Prostate gland (tissue), 2 donors: ENCODE measurements at regions not wholly inside any gene's neighbourhood (a gene's known extent, or its start where the extent isn't known, plus 50 kb on each side); places are given as distances from the start of the nearest gene placed in this dataset.

Experiments used
- POLR2AphosphoS5 ChIP-seq: sonication (generic); formaldehyde crosslinking; IDR thresholded peaks from one replicate; pipeline ENCODE4 v1.6.1; 2017; ENCODE audit warnings: antibody characterized with exemption
- TF ChIP-seq, protein P1 (sequence below), 4 experiments: fragments of 200-600 bp in 2 of 4; fragments of 450-650 bp in 2 of 4; sonication (generic) in 2 of 4; IDR thresholded peaks; 1 replicate in 3 of 4; 2 replicates in 1 of 4; pipeline ENCODE4 v1.5.1; 2016 to 2019; ENCODE audit warnings: antibody characterized with exemption in 4 of 4, mild to moderate bottlenecking in 2 of 4, moderate library complexity in 2 of 4

DNA sequence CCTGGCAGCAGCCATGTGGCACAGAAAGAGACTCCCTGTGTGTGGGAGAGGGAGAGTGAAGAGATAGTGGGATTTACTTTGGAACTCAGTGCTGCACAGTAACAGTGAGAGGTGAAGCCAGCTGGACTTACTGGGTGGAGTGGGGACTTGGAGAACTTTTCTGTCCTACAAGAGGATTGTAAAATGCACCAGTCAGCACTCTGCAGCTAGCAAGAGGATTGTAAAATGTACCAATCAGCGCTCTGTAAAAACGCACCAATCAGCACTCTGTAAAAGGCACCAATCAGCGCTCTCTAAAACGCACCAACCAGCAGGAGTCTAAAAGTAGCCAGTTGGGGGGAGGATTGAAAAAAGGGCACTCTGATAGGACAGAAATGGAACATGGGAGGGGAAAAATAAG is 688.8 kb upstream of the ALCAM start:
- TF ChIP-seq, protein P1, sequence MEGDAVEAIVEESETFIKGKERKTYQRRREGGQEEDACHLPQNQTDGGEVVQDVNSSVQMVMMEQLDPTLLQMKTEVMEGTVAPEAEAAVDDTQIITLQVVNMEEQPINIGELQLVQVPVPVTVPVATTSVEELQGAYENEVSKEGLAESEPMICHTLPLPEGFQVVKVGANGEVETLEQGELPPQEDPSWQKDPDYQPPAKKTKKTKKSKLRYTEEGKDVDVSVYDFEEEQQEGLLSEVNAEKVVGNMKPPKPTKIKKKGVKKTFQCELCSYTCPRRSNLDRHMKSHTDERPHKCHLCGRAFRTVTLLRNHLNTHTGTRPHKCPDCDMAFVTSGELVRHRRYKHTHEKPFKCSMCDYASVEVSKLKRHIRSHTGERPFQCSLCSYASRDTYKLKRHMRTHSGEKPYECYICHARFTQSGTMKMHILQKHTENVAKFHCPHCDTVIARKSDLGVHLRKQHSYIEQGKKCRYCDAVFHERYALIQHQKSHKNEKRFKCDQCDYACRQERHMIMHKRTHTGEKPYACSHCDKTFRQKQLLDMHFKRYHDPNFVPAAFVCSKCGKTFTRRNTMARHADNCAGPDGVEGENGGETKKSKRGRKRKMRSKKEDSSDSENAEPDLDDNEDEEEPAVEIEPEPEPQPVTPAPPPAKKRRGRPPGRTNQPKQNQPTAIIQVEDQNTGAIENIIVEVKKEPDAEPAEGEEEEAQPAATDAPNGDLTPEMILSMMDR (IDR thresholded peaks at IDR 0.05), result no peak
- no peak for TF ChIP-seq POLR2AphosphoS5
